Lung (tissue), 11 donors: ENCODE measurements at regions not wholly inside any gene's neighbourhood (a gene's known extent, or its start where the extent isn't known, plus 50 kb on each side); places are given as distances from the start of the nearest gene placed in this dataset.

ENCODE experiments used
- ATAC-seq: fragments of 200-7000 bp; cut with Tn5 transposase; one replicate; pipeline ENCODE4 v1.9.1; 2020; ENCODE audit warnings: moderate number of reproducible peaks; ENCODE audit not compliant: insufficient read depth, low FRiP score
- DNase-seq, 3 donors: peaks; one replicate each; pipeline ENCODE4 v3.0.0-alpha.2; 2013 to 2017
- H3K27ac ChIP-seq, 2 donors: one replicate each; pipeline ENCODE4 v1.5.1; 2013; ENCODE audit warnings: mild to moderate bottlenecking in 2 of 2, moderate library complexity in 2 of 2, control low read depth in 1 of 2, inconsistent platforms in 1 of 2, low read depth in 1 of 2, low read length in 1 of 2
- H3K27me3 ChIP-seq, 3 donors: one replicate each; pipeline ENCODE4 v1.5.1; 2013; ENCODE audit warnings: low read length in 2 of 3; ENCODE audit not compliant: control insufficient read depth in 3 of 3, insufficient read depth in 3 of 3
- H3K36me3 ChIP-seq, 4 donors: one replicate each; pipeline ENCODE4 v1.5.1; 2013; ENCODE audit warnings: low read length in 4 of 4, mild to moderate bottlenecking in 1 of 4, moderate library complexity in 1 of 4; ENCODE audit not compliant: control insufficient read depth in 4 of 4, insufficient read depth in 4 of 4
- H3K4me1 ChIP-seq, 5 donors: one replicate each; pipeline ENCODE4 v1.5.1; 2013; ENCODE audit warnings: low read length in 5 of 5, mild to moderate bottlenecking in 2 of 5, moderate library complexity in 1 of 5; ENCODE audit not compliant: control insufficient read depth in 5 of 5, insufficient read depth in 5 of 5
- H3K4me3 ChIP-seq: one replicate; pipeline ENCODE4 v1.5.1; 2013; ENCODE audit warnings: mild to moderate bottlenecking, control low read depth, moderate library complexity
- H3K9ac ChIP-seq, 2 donors: one replicate each; pipeline ENCODE4 v1.5.1; 2013; ENCODE audit warnings: low read length in 2 of 2, control low read depth in 1 of 2; ENCODE audit not compliant: insufficient read depth in 1 of 2
- H3K9me3 ChIP-seq, 4 donors: one replicate each; pipeline ENCODE4 v1.5.1; 2013; ENCODE audit warnings: low read length in 3 of 4, mild to moderate bottlenecking in 1 of 4, moderate library complexity in 1 of 4; ENCODE audit not compliant: control insufficient read depth in 4 of 4, insufficient read depth in 3 of 4
- CTCF ChIP-seq: IDR thresholded peaks from 2 replicates; pipeline ENCODE4 v1.5.1; 2012; ENCODE audit warnings: mild to moderate bottlenecking; ENCODE audit errors: control extremely low read depth, extremely low read depth
- WGBS, 2 donors: extraction: QIAGEN DNeasy Blood & Tissue Kit; methylation state at CpG; one replicate each; pipeline ENCODE4 v1.1.7; 2013; 5-methylcytosine and 5-hydroxymethylcytosine counted together
- donor health status: control.
- donor health status: control.
- donor health status: Bipolar disorder and iron deficiency.
- donor health status: healthy.
- donor health status: DM: yes; HTN: yes; CAD: no.

DNA sequence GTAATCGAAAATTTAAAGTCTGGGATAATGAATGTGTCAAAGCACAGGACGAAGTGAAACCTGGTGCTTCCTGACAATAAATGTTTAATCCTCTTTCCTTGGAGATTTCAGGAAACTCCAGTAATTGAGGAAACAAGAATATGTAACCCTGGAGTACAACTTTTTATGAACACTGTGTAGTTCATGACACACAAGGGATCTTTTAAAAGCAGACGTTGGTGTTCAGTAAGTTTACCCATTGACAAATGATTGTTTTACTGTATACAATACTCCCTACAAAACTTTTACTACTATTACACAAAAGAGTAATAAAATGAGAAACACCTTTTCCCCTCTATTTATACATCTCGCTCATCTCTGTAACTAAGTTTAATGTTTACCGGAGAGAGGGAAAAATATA, 312.4 kb downstream of the PPARGC1A start:
- no peak for TF ChIP-seq CTCF
- Histone ChIP-seq H3K4me3 (no peak overlapping the region), H3K27me3 (no peaks in the 10 kb centered on the region), H3K9ac (no peak overlapping the region), H3K9me3 (peaks cover 0 to 4% (median 0%) of the 10 kb centered on the region in 4 donors), H3K27ac (no peak overlapping the region), H3K4me1 (no peaks in the 10 kb centered on the region), H3K36me3 (no peaks in the 10 kb centered on the region)
- no peak for ATAC-seq
- DNase-seq, result no peak
- 69 to 83% methylated on average over 5 of the region's 5 CpGs for WGBS, 2 donors

GRCh38 chr4:23572382-23572781, 317.5 kb downstream of the PPARGC1A start:
- no peak overlapping the region for H3K27ac ChIP-seq
- no peak overlapping the region for H3K4me3 ChIP-seq
- H3K4me1 ChIP-seq, result no peaks in the 10 kb centered on the region
- H3K9me3 ChIP-seq, result peaks cover 0 to 4% (median 0%) of the 10 kb centered on the region in 4 donors
- ATAC-seq, result no peak
- TF ChIP-seq CTCF, result no peak
- H3K27me3 ChIP-seq, result no peaks in the 10 kb centered on the region
- H3K36me3 ChIP-seq, result no peaks in the 10 kb centered on the region
- 87 to 94% methylated on average over 4 of the region's 4 CpGs for WGBS, 2 donors
- H3K9ac ChIP-seq, result no peak overlapping the region
- no peak for DNase-seq

GRCh38 chr4:23567338-23567737, 322.5 kb downstream of the PPARGC1A start:
- no peak for DNase-seq
- H3K27ac ChIP-seq, result no peak overlapping the region

More at GRCh38 chr4:23567338-23567737, 322.5 kb downstream of the PPARGC1A start:
- no peaks in the 10 kb centered on the region for H3K4me1 ChIP-seq
- no peaks in the 10 kb centered on the region for H3K36me3 ChIP-seq
- H3K27me3 ChIP-seq, result no peaks in the 10 kb centered on the region
- TF ChIP-seq CTCF, result no peak
- H3K9ac ChIP-seq, result no peak overlapping the region
- no peak overlapping the region for H3K4me3 ChIP-seq
- H3K9me3 ChIP-seq, result no peaks in the 10 kb centered on the region
- ATAC-seq, result no peak
